Lower leg skin (tissue), 3 donors: ENCODE measurements at regions not wholly inside any gene's neighbourhood (a gene's known extent, or its start where the extent isn't known, plus 50 kb on each side); places are given as distances from the start of the nearest gene placed in this dataset.

Experiments used
- CTCF ChIP-seq, 3 donors: fragments of 450-650 bp; IDR thresholded peaks; one replicate each; pipeline ENCODE4 v1.5.1; 2016; ENCODE audit warnings: antibody characterized with exemption in 3 of 3, mild to moderate bottlenecking in 3 of 3, moderate library complexity in 2 of 3
- POLR2A ChIP-seq, 2 donors: fragments of 450-650 bp; IDR thresholded peaks; one replicate each; pipeline ENCODE4 v1.6.1; 2016 to 2017; ENCODE audit warnings: antibody characterized with exemption in 2 of 2, mild to moderate bottlenecking in 1 of 2, moderate library complexity in 1 of 2

- no peak for TF ChIP-seq CTCF (IDR thresholded peaks at IDR 0.05)
- no peak for TF ChIP-seq POLR2A (IDR thresholded peaks at IDR 0.05)
These were observed 60.0 kb upstream of the PRPS1L1 start for GRCh38 chr7:18087687-18088078.
